A673 (cell line): ENCODE measurements at regions not wholly inside any gene's neighbourhood (a gene's known extent, or its start where the extent isn't known, plus 50 kb on each side); places are given as distances from the start of the nearest gene placed in this dataset.

Source experiments
- BruUV-seq: library from RNA; stranded (reverse); fragments of 400-500 nt; replicated peaks from 2 replicates; lab custom pipeline; 2021; lab: Mats Ljungman, UMichigan
- CTCF ChIA-PET: fragments of 300-600 bp; sonication (Branson Sonifier 250); formaldehyde crosslinking; loops from one replicate; lab custom pipeline; 2022; ENCODE audit warnings: antibody characterized with exemption; lab: Charles Lee
- POLR2A ChIA-PET: fragments of 300-600 bp; sonication (Branson Sonifier 250); formaldehyde crosslinking; loops from one replicate; lab custom pipeline; 2022; ENCODE audit warnings: antibody characterized with exemption; ENCODE audit not compliant: low non-redundant PET; lab: Charles Lee
- DNase-seq: peaks from one replicate; pipeline ENCODE4 v3.0.0-alpha.2; 2015; ENCODE audit warnings: low spot score
- H3K27ac ChIP-seq: fragments of 200-600 bp; sonication (generic); 2 replicates; pipeline ENCODE4 v1.5.1; 2016; ENCODE audit warnings: mixed run types, low read depth, mild to moderate bottlenecking, mixed read lengths, antibody characterized with exemption, low read length; ENCODE audit not compliant: poor library complexity, severe bottlenecking
- H3K27me3 ChIP-seq: fragments of 200-600 bp; sonication (generic); replicated peaks from 2 replicates; pipeline ENCODE4 v1.6.1; 2017; ENCODE audit warnings: mixed run types, low read depth, mild to moderate bottlenecking, mixed read lengths, antibody characterized with exemption, low read length; ENCODE audit not compliant: insufficient read depth, poor library complexity
- H3K36me3 ChIP-seq: fragments of 200-600 bp; sonication (generic); 2 replicates; pipeline ENCODE4 v1.6.1; 2016; ENCODE audit warnings: mixed run types, mild to moderate bottlenecking, mixed read lengths, antibody characterized with exemption, low read length; ENCODE audit not compliant: insufficient read depth, poor library complexity, severe bottlenecking
- H3K4me1 ChIP-seq: fragments of 200-600 bp; sonication (generic); 2 replicates; pipeline ENCODE4 v1.6.1; 2017; ENCODE audit warnings: mixed run types, mild to moderate bottlenecking, mixed read lengths, antibody characterized with exemption, low read length; ENCODE audit not compliant: insufficient read depth, poor library complexity, severe bottlenecking
- H3K4me3 ChIP-seq: fragments of 200-600 bp; sonication (generic); 2 replicates; pipeline ENCODE4 v1.5.1; 2016; ENCODE audit warnings: low read depth, mixed run types, mild to moderate bottlenecking, mixed read lengths, low read length; ENCODE audit not compliant: poor library complexity, severe bottlenecking
- H3K9me3 ChIP-seq: fragments of 200-600 bp; sonication (generic); 2 replicates; pipeline ENCODE4 v1.6.1; 2016; ENCODE audit warnings: mixed run types, low read depth, mild to moderate bottlenecking, mixed read lengths, antibody characterized with exemption, low read length; ENCODE audit not compliant: poor library complexity, severe bottlenecking
- EZH2 ChIP-seq: fragments of 200-600 bp; sonication (generic); IDR thresholded peaks from 2 replicates; pipeline ENCODE4 v1.6.1; 2017; ENCODE audit warnings: borderline replicate concordance, low read depth, mild to moderate bottlenecking, mixed read lengths, antibody characterized with exemption, low read length; ENCODE audit not compliant: poor library complexity, severe bottlenecking
- intact Hi-C: fragments of 100-400 bp; cut with micrococcal nuclease; formaldehyde crosslinking; loops from one replicate; pipeline ENCODE4 v1.10.0; 2022; ENCODE audit not compliant: unreplicated experiment
- TF ChIP-seq, protein P1 (sequence below): fragments of 300-800, 200-600 bp; sonication (generic); conservative IDR thresholded peaks from 2 replicates; pipeline ENCODE4 v1.5.1; 2017; ENCODE audit warnings: low read depth, mild to moderate bottlenecking, antibody characterized with exemption, low read length, moderate library complexity, mixed read lengths

DNA sequence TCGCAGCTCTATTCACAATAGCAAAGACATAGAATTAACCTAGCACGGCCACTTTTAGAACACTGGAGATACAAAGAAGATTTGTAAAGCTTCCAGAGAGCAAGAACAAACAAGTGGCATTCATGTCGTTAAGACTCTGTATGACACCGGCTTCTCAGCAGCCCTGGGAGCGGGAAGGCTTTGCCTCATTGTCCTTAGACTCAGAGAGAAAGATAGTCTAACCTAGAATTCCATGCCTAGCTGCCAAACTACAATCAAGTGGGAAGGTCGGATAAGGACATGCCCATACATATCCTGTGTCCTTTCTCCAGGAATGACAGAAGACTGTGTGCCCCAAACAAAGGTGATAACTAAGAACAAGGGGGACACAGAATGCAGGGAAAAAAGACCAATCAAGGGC lies 1038.3 kb downstream of the BCL11B start:
- Histone ChIP-seq H3K27me3 (no peaks in the 10 kb centered on the region), H3K4me1 (no peaks in the 10 kb centered on the region), H3K4me3 (no peak overlapping the region), H3K27ac (no peak overlapping the region), H3K36me3 (no peaks in the 10 kb centered on the region), H3K9me3 (no peaks in the 10 kb centered on the region)
- ChIA-PET POLR2A (no interaction called here), CTCF (no interaction called here)
- intact Hi-C loops: no loop called here
- TF ChIP-seq, protein P1, sequence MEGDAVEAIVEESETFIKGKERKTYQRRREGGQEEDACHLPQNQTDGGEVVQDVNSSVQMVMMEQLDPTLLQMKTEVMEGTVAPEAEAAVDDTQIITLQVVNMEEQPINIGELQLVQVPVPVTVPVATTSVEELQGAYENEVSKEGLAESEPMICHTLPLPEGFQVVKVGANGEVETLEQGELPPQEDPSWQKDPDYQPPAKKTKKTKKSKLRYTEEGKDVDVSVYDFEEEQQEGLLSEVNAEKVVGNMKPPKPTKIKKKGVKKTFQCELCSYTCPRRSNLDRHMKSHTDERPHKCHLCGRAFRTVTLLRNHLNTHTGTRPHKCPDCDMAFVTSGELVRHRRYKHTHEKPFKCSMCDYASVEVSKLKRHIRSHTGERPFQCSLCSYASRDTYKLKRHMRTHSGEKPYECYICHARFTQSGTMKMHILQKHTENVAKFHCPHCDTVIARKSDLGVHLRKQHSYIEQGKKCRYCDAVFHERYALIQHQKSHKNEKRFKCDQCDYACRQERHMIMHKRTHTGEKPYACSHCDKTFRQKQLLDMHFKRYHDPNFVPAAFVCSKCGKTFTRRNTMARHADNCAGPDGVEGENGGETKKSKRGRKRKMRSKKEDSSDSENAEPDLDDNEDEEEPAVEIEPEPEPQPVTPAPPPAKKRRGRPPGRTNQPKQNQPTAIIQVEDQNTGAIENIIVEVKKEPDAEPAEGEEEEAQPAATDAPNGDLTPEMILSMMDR: no peak
- TF ChIP-seq EZH2: no peak
- no TSS peak for BruUV-seq
- no peak for DNase-seq

DNA sequence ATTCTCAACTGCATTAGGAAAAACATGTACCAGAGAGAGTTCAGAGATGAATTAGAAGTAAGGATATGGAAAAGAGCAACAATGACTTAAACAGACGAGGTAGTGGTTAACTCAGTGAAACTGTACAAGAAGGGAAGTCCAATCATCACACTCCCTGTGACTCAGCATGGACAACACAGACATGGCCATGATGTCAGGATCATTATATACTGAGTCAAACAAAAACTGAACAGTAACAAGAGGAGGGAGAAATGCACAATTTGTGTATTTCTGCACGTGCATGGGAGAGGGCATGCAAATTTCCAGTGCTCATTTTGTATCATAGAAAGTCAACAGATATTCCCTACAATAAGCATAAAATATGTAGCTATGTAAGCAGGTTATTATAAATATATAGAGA lies 1037.8 kb downstream of the BCL11B start:
- Histone ChIP-seq H3K36me3 (no peaks in the 10 kb centered on the region), H3K27ac (no peak overlapping the region), H3K27me3 (no peaks in the 10 kb centered on the region), H3K9me3 (no peaks in the 10 kb centered on the region), H3K4me3 (no peak overlapping the region), H3K4me1 (no peaks in the 10 kb centered on the region)
- intact Hi-C loops: no loop called here
- CTCF ChIA-PET: no interaction called here
- no peak for DNase-seq
- BruUV-seq: no TSS peak
- POLR2A ChIA-PET: no interaction called here
- no peak for TF ChIP-seq EZH2
- TF ChIP-seq, protein P1: no peak

DNA sequence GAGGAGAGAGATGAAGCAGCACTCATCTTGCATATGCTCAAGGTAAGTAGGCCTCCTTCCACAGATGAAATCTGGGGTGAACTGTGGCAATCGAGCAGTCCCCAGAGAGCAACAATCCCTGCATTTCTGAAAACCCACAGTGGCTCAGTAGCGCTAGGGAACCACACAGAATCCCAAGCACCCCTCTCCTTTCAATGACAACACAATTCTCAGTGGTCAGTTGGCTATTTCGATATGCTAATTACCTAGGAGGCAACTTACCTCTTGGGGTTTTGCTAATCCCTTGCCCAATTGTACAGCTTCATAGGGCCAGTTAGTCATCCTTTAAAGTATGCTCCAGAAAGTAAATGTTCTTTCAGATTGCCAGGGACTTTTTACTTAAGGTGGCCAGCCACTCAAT lies 1035.7 kb downstream of the BCL11B start:
- no peak for DNase-seq
- Histone ChIP-seq H3K4me1 (no peaks in the 10 kb centered on the region), H3K36me3 (no peaks in the 10 kb centered on the region), H3K4me3 (no peak overlapping the region), H3K27ac (no peak overlapping the region), H3K27me3 (no peaks in the 10 kb centered on the region), H3K9me3 (no peaks in the 10 kb centered on the region)
- ChIA-PET CTCF (no interaction called here), POLR2A (no interaction called here)
- TF ChIP-seq, protein P1: no peak
- TF ChIP-seq EZH2: no peak
- no TSS peak for BruUV-seq
- intact Hi-C loops: no loop called here
